ENCODE measurements at regions not wholly inside any gene's neighbourhood (a gene's known extent, or its start where the extent isn't known, plus 50 kb on each side); places are given as distances from the start of the nearest gene placed in this dataset.

- no peak for DNase-seq (ENCODE audit: low read depth in 3 of 3)
These were observed 422.5 kb downstream of the LPIN1 start for GRCh38 chr2:12168791-12169388.

- DNase-seq (ENCODE audit: low read depth in 3 of 3) = no peak
These were observed 423.3 kb downstream of the LPIN1 start for GRCh38 chr2:12169721-12170120.

- DNase-seq (ENCODE audit: low read depth in 3 of 3) = no peak
These were observed 423.7 kb downstream of the LPIN1 start for GRCh38 chr2:12170121-12170520.

GRCh38 chr2:12173271-12173942 is 427.0 kb downstream of the LPIN1 start:
- DNase-seq (ENCODE audit: low read depth in 3 of 3) = no peak

- DNase-seq (ENCODE audit: low read depth in 3 of 3) = no peak
These were observed 427.5 kb downstream of the LPIN1 start for GRCh38 chr2:12173943-12174340.

- DNase-seq (ENCODE audit: low read depth in 3 of 3) = no peak
These were observed 428.9 kb downstream of the LPIN1 start for GRCh38 chr2:12175323-12175722.

- DNase-seq (ENCODE audit: low read depth in 3 of 3) = no peak
These were observed 430.4 kb downstream of the LPIN1 start for GRCh38 chr2:12176623-12177454.

- no peak for DNase-seq (ENCODE audit: low read depth in 3 of 3)
These were observed 431.2 kb downstream of the LPIN1 start for GRCh38 chr2:12177455-12178288.

- no peak for DNase-seq (ENCODE audit: low read depth in 3 of 3)
These were observed 432.1 kb downstream of the LPIN1 start for GRCh38 chr2:12178289-12179080.

GRCh38 chr2:12180031-12180430 is 433.6 kb downstream of the LPIN1 start:
- no peak for DNase-seq (ENCODE audit: low read depth in 3 of 3)

GRCh38 chr2:12183032-12183645 is 436.7 kb downstream of the LPIN1 start:
- DNase-seq (ENCODE audit: low read depth in 3 of 3) = no peak

- no peak for DNase-seq (ENCODE audit: low read depth in 3 of 3)
These were observed 446.3 kb downstream of the LPIN1 start for GRCh38 chr2:12192762-12193161.

- no peak for DNase-seq (ENCODE audit: low read depth in 3 of 3)
These were observed 448.5 kb downstream of the LPIN1 start for GRCh38 chr2:12194968-12195367.

GRCh38 chr2:12196495-12196894 is 450.1 kb downstream of the LPIN1 start:
- DNase-seq (ENCODE audit: low read depth in 3 of 3) = no peak

- DNase-seq (ENCODE audit: low read depth in 3 of 3) = no peak
These were observed 450.7 kb downstream of the LPIN1 start for GRCh38 chr2:12197133-12197532.

GRCh38 chr2:12199491-12200211 is 453.2 kb downstream of the LPIN1 start:
- DNase-seq (ENCODE audit: low read depth in 3 of 3) = no peak

- DNase-seq (ENCODE audit: low read depth in 3 of 3) = no peak
These were observed 454.9 kb downstream of the LPIN1 start for GRCh38 chr2:12201369-12201768.

GRCh38 chr2:12202313-12203075 is 456.1 kb downstream of the LPIN1 start:
- DNase-seq (ENCODE audit: low read depth in 3 of 3) = no peak

GRCh38 chr2:12203528-12203927 is 457.1 kb downstream of the LPIN1 start:
- no peak for DNase-seq (ENCODE audit: low read depth in 3 of 3)
